Common myeloid progenitor, CD34-positive (primary cell): ENCODE measurements at regions not wholly inside any gene's neighbourhood (a gene's known extent, or its start where the extent isn't known, plus 50 kb on each side); places are given as distances from the start of the nearest gene placed in this dataset.
A peak's percentile ranks its signal among the peaks of the same experiment; 100 is the strongest.

Experiments used
- CTCF ChIA-PET: fragments of 350-600 bp; sonication (Branson Sonifier 250); formaldehyde crosslinking; loops from one replicate; lab custom pipeline; 2021; ENCODE audit warnings: antibody characterized with exemption; lab: Charles Lee
- POLR2A ChIA-PET: fragments of 350-600 bp; sonication (Branson Sonifier 250); formaldehyde crosslinking; loops from one replicate; lab custom pipeline; 2021; ENCODE audit warnings: antibody characterized with exemption; lab: Charles Lee
- DNase-seq, 3 donors: peaks; one replicate each; pipeline versions ENCODE4 v3.0.0 to v3.0.0-alpha.2; 2013
- H3K27ac ChIP-seq, 2 experiments: 1 replicate in 1 of 2; 2 replicates in 1 of 2; pipeline ENCODE4 v1.7.0; 2013; ENCODE audit warnings: inconsistent platforms in 2 of 2, low read length in 2 of 2, mild to moderate bottlenecking in 2 of 2, low read depth in 1 of 2, moderate library complexity in 1 of 2; ENCODE audit not compliant: severe bottlenecking in 2 of 2, insufficient read depth in 1 of 2, poor library complexity in 1 of 2
- H3K27me3 ChIP-seq, 5 experiments: replicated peaks in 2 of 5; 1 replicate in 3 of 5; 2 replicates in 2 of 5; pipeline versions ENCODE4 v1.6.1 to v1.7.0; 2013; ENCODE audit warnings: low read length in 4 of 5, mild to moderate bottlenecking in 2 of 5, moderate library complexity in 2 of 5, inconsistent platforms in 1 of 5; ENCODE audit not compliant: insufficient read depth in 5 of 5, control insufficient read depth in 4 of 5
- H3K36me3 ChIP-seq, 4 experiments: 1 replicate in 2 of 4; 2 replicates in 2 of 4; pipeline versions ENCODE4 v1.6.1 to v1.7.0; 2013; ENCODE audit warnings: low read length in 3 of 4, control low read depth in 1 of 4, mild to moderate bottlenecking in 1 of 4; ENCODE audit not compliant: control insufficient read depth in 4 of 4, insufficient read depth in 4 of 4
- H3K4me1 ChIP-seq, 4 experiments: 1 replicate in 3 of 4; 2 replicates in 1 of 4; pipeline versions ENCODE4 v1.6.1 to v1.7.1; 2013; ENCODE audit warnings: low read length in 3 of 4, mild to moderate bottlenecking in 3 of 4, control low read depth in 1 of 4, inconsistent platforms in 1 of 4, moderate library complexity in 1 of 4; ENCODE audit not compliant: control insufficient read depth in 4 of 4, insufficient read depth in 4 of 4; ENCODE audit errors: control extremely low read depth in 1 of 4
- H3K4me3 ChIP-seq, 7 experiments: 1 replicate in 4 of 7; 2 replicates in 3 of 7; pipeline versions ENCODE4 v1.5.1 to v1.7.0; 2013; ENCODE audit warnings: mild to moderate bottlenecking in 7 of 7, low read length in 6 of 7, moderate library complexity in 6 of 7, inconsistent platforms in 2 of 7, low read depth in 2 of 7, control low read depth in 1 of 7; ENCODE audit not compliant: insufficient read depth in 4 of 7, control insufficient read depth in 1 of 7; ENCODE audit errors: extremely low read depth in 1 of 7
- H3K9me3 ChIP-seq, 5 experiments: 1 replicate in 4 of 5; 2 replicates in 1 of 5; pipeline versions ENCODE4 v1.6.1 to v1.7.1; 2013; ENCODE audit warnings: low read length in 4 of 5, mild to moderate bottlenecking in 2 of 5, inconsistent platforms in 1 of 5, low read depth in 1 of 5, moderate library complexity in 1 of 5; ENCODE audit not compliant: control insufficient read depth in 4 of 5, insufficient read depth in 2 of 5; ENCODE audit errors: control extremely low read depth in 1 of 5
- WGBS: methylation state at CpG from one replicate; pipeline ENCODE4 v1.1.5; 2013; ENCODE audit not compliant: insufficient coverage; 5-methylcytosine and 5-hydroxymethylcytosine counted together

GRCh38 chr17:51533219-51533618 is 272.9 kb downstream of the UTP18 start:
- WGBS, result 100% methylated on average over 1 of the region's 3 CpGs
- H3K36me3 ChIP-seq, result no peaks in the 10 kb centered on the region
- H3K27me3 ChIP-seq, result peaks cover 0 to 4% (median 0%) of the 10 kb centered on the region in 5 experiments
- H3K9me3 ChIP-seq, result no peaks in the 10 kb centered on the region
- H3K4me1 ChIP-seq, result no peaks in the 10 kb centered on the region
- CTCF ChIA-PET, result interaction anchor here (1.2 to 7.7 kb wide), 3 partner anchors 10 to 234 kb away, joined by 3 to 49 read pairs (median 6); no protein-coding TSS in a partner anchor
- no peak overlapping the region for H3K4me3 ChIP-seq
- POLR2A ChIA-PET, result interaction anchor here (0.7 kb wide), 1 partner anchor 161 kb away, joined by 3 read pairs; no protein-coding TSS in a partner anchor
- DNase-seq, result no peak
- no peak overlapping the region for H3K27ac ChIP-seq

DNA sequence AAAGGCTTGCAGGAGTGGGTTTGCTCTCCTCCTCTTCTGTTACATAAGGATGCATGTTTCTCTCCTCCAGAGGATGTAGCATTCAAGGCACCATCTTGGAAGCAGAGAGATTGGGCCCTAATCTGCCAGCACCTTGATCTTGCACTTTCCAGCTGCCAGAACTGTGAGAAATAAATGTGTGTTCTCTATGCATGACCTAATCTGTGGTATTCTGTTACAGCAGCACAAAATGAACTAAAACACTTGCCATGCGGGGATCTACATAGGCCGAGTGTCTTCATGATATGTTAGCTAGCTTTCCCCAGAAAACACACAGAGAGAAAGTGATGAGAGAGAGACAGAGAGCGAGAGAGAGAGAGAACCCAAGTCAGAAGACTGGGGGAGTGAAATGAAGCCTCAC is 273.5 kb downstream of the UTP18 start:
- Histone ChIP-seq H3K27ac (no peak overlapping the region), H3K4me3 (no peak overlapping the region), H3K27me3 (peaks cover 0 to 4% (median 0%) of the 10 kb centered on the region in 5 experiments), H3K4me1 (no peaks in the 10 kb centered on the region), H3K36me3 (no peaks in the 10 kb centered on the region), H3K9me3 (no peaks in the 10 kb centered on the region)
- ChIA-PET POLR2A (no interaction called here), CTCF (interaction anchor here (7.7 kb wide), 1 partner anchor 234 kb away, joined by 49 read pairs; no protein-coding TSS in a partner anchor)
- 83% methylated on average over 1 of the region's 3 CpGs for WGBS
- DNase-seq, result no peak

GRCh38 chr17:51536627-51537026 is 276.3 kb downstream of the UTP18 start:
- 95% methylated on average over 5 of the region's 7 CpGs for WGBS

GRCh38 chr17:51537996-51538550 is 277.7 kb downstream of the UTP18 start:
- ChIA-PET CTCF (interaction anchor here (5.0 to 7.7 kb wide), 2 partner anchors 167 to 239 kb away, joined by 22 to 49 read pairs; no protein-coding TSS in a partner anchor), POLR2A (no interaction called here)

More at GRCh38 chr17:51536627-51537026, 276.3 kb downstream of the UTP18 start:
- Histone ChIP-seq H3K4me1 (no peaks in the 10 kb centered on the region), H3K27ac (no peak overlapping the region), H3K9me3 (no peaks in the 10 kb centered on the region), H3K36me3 (no peaks in the 10 kb centered on the region), H3K27me3 (peaks cover 0 to 4% (median 0%) of the 10 kb centered on the region in 5 experiments), H3K4me3 (no peak overlapping the region)
- ChIA-PET CTCF (interaction anchor here (1.0 to 7.7 kb wide), 4 partner anchors 10 to 237 kb away, joined by 3 to 49 read pairs (median 13); no protein-coding TSS in a partner anchor), POLR2A (no interaction called here)
- DNase-seq, result no peak

DNA sequence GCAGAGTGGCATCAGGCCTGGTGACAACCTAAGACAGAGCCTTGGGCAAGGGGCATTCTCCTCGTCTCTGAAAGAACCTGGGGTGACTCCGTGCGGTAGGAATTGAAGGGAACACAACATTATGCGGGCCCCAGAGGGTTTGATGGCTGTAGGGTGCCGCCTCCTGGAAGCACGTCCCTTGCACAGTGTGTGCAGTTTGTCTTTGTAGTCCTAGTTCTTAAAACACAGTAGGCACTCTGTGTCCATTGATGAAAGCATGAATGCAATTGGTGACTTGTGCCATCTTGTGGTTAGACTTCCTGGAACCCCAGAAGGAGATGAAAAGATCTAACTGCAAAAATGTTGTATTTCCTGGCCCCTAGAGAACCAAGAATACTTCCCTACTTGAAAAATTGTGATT is 279.8 kb downstream of the UTP18 start:
- peak in 2 of 3 donors; percentile 1 to 3 for DNase-seq
- CTCF ChIA-PET, result interaction anchor here (0.9 kb wide), 1 partner anchor 242 kb away, joined by 3 read pairs; no protein-coding TSS in a partner anchor
- WGBS, result 97% methylated on average over 6 of the region's 6 CpGs
- H3K36me3 ChIP-seq, result no peaks in the 10 kb centered on the region
- no peak overlapping the region for H3K27ac ChIP-seq
- POLR2A ChIA-PET, result no interaction called here
- no peaks in the 10 kb centered on the region for H3K4me1 ChIP-seq
- H3K4me3 ChIP-seq, result no peak overlapping the region
- no peaks in the 10 kb centered on the region for H3K27me3 ChIP-seq
- H3K9me3 ChIP-seq, result no peaks in the 10 kb centered on the region

More at GRCh38 chr17:51537996-51538550, 277.7 kb downstream of the UTP18 start:
- no peaks in the 10 kb centered on the region for H3K9me3 ChIP-seq
- no peak for DNase-seq
- no peak overlapping the region for H3K4me3 ChIP-seq
- WGBS, result 91% methylated on average over 6 of the region's 7 CpGs
- no peak overlapping the region for H3K27ac ChIP-seq
- peaks cover 0 to 2% (median 0%) of the 10 kb centered on the region in 5 experiments for H3K27me3 ChIP-seq
- no peaks in the 10 kb centered on the region for H3K36me3 ChIP-seq
- no peaks in the 10 kb centered on the region for H3K4me1 ChIP-seq

- ChIA-PET CTCF (interaction anchor here (0.9 to 1.5 kb wide), 2 partner anchors 170 to 243 kb away, joined by 3 to 5 read pairs; no protein-coding TSS in a partner anchor), POLR2A (no interaction called here)
- no peaks in the 10 kb centered on the region for H3K27me3 ChIP-seq
- no peak overlapping the region for H3K4me3 ChIP-seq
- no peak overlapping the region for H3K27ac ChIP-seq
- H3K36me3 ChIP-seq, result no peaks in the 10 kb centered on the region
- 94% methylated on average over 2 of the region's 3 CpGs for WGBS
- DNase-seq, result no peak
- H3K4me1 ChIP-seq, result no peaks in the 10 kb centered on the region
- H3K9me3 ChIP-seq, result no peaks in the 10 kb centered on the region
These were observed 280.9 kb downstream of the UTP18 start for GRCh38 chr17:51541215-51541614.

DNA sequence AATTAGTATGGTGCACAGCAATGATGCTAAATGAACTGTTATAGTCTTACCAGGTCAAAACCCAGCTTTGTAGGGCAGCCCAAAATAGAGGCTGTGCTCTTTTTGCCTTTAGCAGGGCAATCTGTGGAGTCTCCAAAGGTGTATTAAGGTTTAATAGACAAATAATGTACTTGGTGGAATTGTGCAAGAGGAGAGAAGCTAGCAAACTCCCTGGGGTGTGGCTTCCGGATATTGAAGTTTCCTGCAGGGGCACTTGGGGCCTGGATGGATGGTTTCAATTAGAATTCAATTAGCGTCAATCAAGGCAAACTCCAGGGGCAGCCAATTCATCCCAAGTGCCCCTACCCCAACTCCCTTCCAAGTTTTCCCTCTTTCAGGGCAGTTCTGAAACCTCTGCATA is 285.8 kb downstream of the UTP18 start:
- POLR2A ChIA-PET, result no interaction called here
- no peak overlapping the region for H3K4me3 ChIP-seq
- H3K4me1 ChIP-seq, result no peaks in the 10 kb centered on the region
- WGBS, result 50% methylated on average over 1 of the region's 2 CpGs
- no peaks in the 10 kb centered on the region for H3K36me3 ChIP-seq
- CTCF ChIA-PET, result no interaction called here
- no peaks in the 10 kb centered on the region for H3K27me3 ChIP-seq
- H3K9me3 ChIP-seq, result peaks cover 0 to 5% (median 0%) of the 10 kb centered on the region in 5 experiments
- DNase-seq, result no peak
- H3K27ac ChIP-seq, result no peak overlapping the region
